Nephron progenitor cell (in vitro differentiated cells): ENCODE measurements at regions not wholly inside any gene's neighbourhood (a gene's known extent, or its start where the extent isn't known, plus 50 kb on each side); places are given as distances from the start of the nearest gene placed in this dataset.
A peak's percentile ranks its signal among the peaks of the same experiment; 100 is the strongest.

Source experiments
- DNase-seq: peaks from one replicate; pipeline ENCODE4 v3.0.0; 2021
- H3K27ac Mint-ChIP-seq: 2 replicates; pipeline ENCODE4 v1.8.0; 2021; ENCODE audit warnings: mild to moderate bottlenecking, moderate library complexity, mixed read lengths
- H3K27me3 Mint-ChIP-seq: 2 replicates; pipeline ENCODE4 v1.8.0; 2021; ENCODE audit warnings: mild to moderate bottlenecking, low read depth, mixed read lengths; ENCODE audit not compliant: poor library complexity
- H3K36me3 Mint-ChIP-seq: 2 replicates; pipeline ENCODE4 v1.8.0; 2021; ENCODE audit warnings: low read depth, mixed read lengths
- H3K4me1 Mint-ChIP-seq: 2 replicates; pipeline ENCODE4 v1.8.0; 2021; ENCODE audit warnings: mixed read lengths
- H3K4me3 Mint-ChIP-seq: 2 replicates; pipeline ENCODE4 v1.8.0; 2021; ENCODE audit warnings: mild to moderate bottlenecking, moderate library complexity, mixed read lengths
- H3K9me3 Mint-ChIP-seq: 2 replicates; pipeline ENCODE4 v1.8.0; 2021; ENCODE audit warnings: mild to moderate bottlenecking, moderate library complexity, mixed read lengths
- CTCF ChIP-seq: fragments of 200-600 bp; sonication (generic); IDR thresholded peaks from 2 replicates; pipeline ENCODE4 v1.5.0; 2021; ENCODE audit warnings: antibody characterized with exemption

DNA sequence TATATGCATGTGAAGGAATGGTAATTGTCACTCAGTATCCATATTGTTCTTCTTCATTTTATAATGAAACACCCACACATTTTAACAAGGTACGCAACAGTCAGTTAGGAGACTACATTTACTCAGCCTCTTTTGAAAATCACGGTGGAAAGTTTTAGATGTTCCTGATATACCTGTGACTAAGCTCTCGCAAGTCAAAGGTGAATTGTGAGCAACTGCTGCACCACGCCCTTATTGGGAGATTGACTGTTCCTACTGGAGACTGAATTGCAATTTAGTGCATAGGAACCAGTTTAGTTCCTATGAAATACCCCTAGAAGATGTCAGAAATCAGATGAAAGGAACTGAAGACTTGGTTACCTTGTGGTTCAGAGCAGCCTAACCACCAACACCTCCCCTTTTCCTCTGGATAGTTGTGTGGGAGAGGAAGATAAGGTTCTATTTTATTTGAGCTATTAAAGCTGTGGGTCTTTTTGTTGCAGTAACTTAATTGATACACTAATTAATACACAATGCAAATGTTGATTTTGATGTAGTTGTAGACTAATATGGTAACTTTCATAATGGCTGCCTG, 1280.5 kb upstream of the CDH2 start:
- H3K36me3 Mint-ChIP-seq, result no peaks in the 10 kb centered on the region
- no peaks in the 10 kb centered on the region for H3K27me3 Mint-ChIP-seq
- no peak overlapping the region for H3K4me3 Mint-ChIP-seq
- no peak for TF ChIP-seq CTCF
- H3K9me3 Mint-ChIP-seq, result no peaks in the 10 kb centered on the region
- H3K27ac Mint-ChIP-seq, result no peak overlapping the region
- H3K4me1 Mint-ChIP-seq, result no peaks in the 10 kb centered on the region
- DNase-seq, result no peak

GRCh38 chr18:29449424-29449823, 1272.5 kb upstream of the CDH2 start:
- Mint-ChIP-seq H3K9me3 (no peaks in the 10 kb centered on the region), H3K4me1 (no peaks in the 10 kb centered on the region), H3K27ac (no peak overlapping the region), H3K27me3 (no peaks in the 10 kb centered on the region), H3K4me3 (no peak overlapping the region), H3K36me3 (no peaks in the 10 kb centered on the region)
- DNase-seq, result no peak
- TF ChIP-seq CTCF, result no peak

- H3K27me3 Mint-ChIP-seq, result no peaks in the 10 kb centered on the region
- H3K4me1 Mint-ChIP-seq, result no peaks in the 10 kb centered on the region
- H3K36me3 Mint-ChIP-seq, result no peaks in the 10 kb centered on the region
- no peak overlapping the region for H3K4me3 Mint-ChIP-seq
- peak; percentile 18 for TF ChIP-seq CTCF
- no peak overlapping the region for H3K27ac Mint-ChIP-seq
- DNase-seq, result no peak
- H3K9me3 Mint-ChIP-seq, result no peaks in the 10 kb centered on the region
Measured at GRCh38 chr18:29439398-29439797, 1262.5 kb upstream of the CDH2 start.

- Mint-ChIP-seq H3K4me1 (no peaks in the 10 kb centered on the region), H3K9me3 (peaks cover 10% of the 10 kb centered on the region), H3K36me3 (no peaks in the 10 kb centered on the region), H3K27me3 (no peaks in the 10 kb centered on the region), H3K27ac (no peak overlapping the region), H3K4me3 (no peak overlapping the region)
- DNase-seq, result no peak
- TF ChIP-seq CTCF, result peak; percentile 11
Measured at GRCh38 chr18:29436459-29436858, 1259.5 kb upstream of the CDH2 start.

DNA sequence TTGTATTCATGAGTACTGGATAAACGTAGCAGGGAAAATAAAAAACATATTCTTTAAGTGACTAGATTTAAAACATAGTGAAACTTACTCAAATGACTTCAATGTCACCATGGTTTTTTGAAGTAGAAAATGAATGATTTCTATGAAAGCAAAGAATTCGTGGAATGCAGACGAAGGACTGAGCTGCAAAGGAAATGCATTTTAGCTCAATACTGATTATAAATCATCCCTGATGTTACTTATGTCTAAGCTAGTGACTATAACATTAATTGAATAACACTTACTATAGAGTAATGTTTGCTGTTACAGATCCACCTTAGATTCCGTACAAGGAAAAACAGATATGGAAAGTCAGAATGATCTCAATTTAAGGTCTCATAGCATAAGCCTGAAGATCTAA, 1257.7 kb upstream of the CDH2 start:
- no peaks in the 10 kb centered on the region for H3K4me1 Mint-ChIP-seq
- no peak overlapping the region for H3K4me3 Mint-ChIP-seq
- H3K9me3 Mint-ChIP-seq, result peaks cover 24% of the 10 kb centered on the region
- no peak for TF ChIP-seq CTCF
- H3K27me3 Mint-ChIP-seq, result no peaks in the 10 kb centered on the region
- no peak for DNase-seq
- no peak overlapping the region for H3K27ac Mint-ChIP-seq
- H3K36me3 Mint-ChIP-seq, result peaks cover 5% of the 10 kb centered on the region

DNA sequence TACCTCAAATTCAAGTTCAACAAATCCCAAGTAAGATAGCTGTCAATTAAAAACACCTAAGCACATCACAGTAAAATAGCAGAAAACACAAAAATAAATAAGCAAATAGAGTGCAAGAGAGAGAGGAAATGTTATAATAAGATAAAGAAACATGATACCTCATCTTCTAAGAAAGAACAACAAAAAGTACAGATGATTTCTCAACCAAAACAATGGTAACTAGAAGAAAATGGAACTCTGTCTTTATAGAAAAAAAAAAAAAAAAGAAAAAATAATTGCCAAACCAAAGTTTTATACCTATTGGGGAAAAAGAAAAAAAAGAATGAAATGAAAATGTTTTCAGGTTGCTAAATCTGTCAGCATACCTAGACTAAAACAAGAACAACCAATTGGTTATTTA, 1253.5 kb upstream of the CDH2 start:
- TF ChIP-seq CTCF, result no peak

More for the DNA sequence above, 1253.5 kb upstream of the CDH2 start:
- H3K36me3 Mint-ChIP-seq, result peaks cover 5% of the 10 kb centered on the region
- H3K27me3 Mint-ChIP-seq, result no peaks in the 10 kb centered on the region
- no peak for DNase-seq
- H3K9me3 Mint-ChIP-seq, result peaks cover 43% of the 10 kb centered on the region
- no peaks in the 10 kb centered on the region for H3K4me1 Mint-ChIP-seq
- no peak overlapping the region for H3K4me3 Mint-ChIP-seq
- no peak overlapping the region for H3K27ac Mint-ChIP-seq
